Activated T-cell treated with anti-CD3 and anti-CD28 coated beads, Interleukin-2, amount 50 U/mL, for 1 hour (primary cell): ENCODE measurements at regions not wholly inside any gene's neighbourhood (a gene's known extent, or its start where the extent isn't known, plus 50 kb on each side); places are given as distances from the start of the nearest gene placed in this dataset.

Experiments
- DNase-seq: peaks from one replicate; pipeline ENCODE4 v3.0.0-alpha.2; 2020

- no peak for DNase-seq
Measured at GRCh38 chr10:4568731-4569130, 257.3 kb upstream of the AKR1E2 start.

DNA sequence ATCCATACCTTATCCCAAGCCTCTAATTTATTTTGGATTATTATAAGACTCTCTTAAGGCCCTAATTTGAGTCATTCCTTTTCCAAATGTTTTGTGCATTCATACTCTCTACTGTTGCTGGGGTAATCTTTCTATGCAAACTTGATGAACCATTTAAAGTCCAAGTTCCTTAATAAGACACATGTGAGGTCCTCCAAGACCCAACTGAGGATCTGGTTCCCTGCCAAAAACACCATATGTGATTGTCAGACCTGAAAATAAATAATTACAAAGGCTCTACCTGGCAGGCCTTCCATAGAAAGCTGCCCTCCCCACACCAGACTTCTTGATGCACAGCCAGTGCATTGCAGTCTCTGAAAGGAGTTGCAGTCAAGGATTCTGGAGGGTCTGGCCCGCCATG, 257.9 kb upstream of the AKR1E2 start:
- DNase-seq: no peak

GRCh38 chr10:4567637-4568036, 258.4 kb upstream of the AKR1E2 start:
- DNase-seq: no peak

GRCh38 chr10:4566011-4566410, 260.0 kb upstream of the AKR1E2 start:
- DNase-seq: no peak

DNA sequence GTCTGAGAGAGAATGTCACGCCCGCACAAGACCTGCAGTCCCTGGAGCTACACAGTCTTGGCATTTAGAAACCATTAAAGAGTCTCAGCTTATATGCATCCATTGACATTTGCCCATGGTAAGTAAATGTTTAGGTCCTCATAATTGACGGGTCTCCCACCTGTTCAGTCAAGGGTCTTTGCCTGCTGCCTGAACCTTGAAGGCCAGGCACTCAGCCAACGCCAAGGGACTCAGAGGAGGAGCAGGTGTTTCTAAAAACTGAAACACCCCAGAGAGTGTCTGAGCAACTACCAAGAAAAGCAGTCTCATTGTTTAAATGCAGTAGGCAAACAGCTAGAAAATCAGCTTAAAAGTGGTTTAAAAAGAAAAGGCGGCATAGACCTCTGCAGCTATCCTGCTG, 264.7 kb upstream of the AKR1E2 start:
- no peak for DNase-seq

DNA sequence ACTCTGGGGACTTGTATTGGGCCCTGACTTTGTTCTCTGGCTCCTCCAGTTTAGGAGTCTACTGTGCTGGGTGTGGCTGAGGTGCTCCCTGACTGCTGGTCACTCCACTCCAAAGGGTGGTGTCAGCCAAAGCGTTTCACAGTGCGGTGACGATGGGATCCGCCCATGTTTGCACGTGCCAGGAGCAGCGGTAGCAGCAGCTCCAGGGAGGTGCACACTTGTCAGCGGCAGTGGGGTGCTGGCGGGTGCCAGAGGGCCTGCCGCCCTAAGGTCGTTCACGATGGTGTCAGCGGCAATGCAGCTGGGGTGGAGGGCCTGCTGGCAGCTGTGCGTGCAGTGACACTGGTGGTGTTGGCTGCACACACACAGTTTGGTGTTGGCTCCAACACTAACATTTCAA, 268.5 kb upstream of the AKR1E2 start:
- DNase-seq: no peak

- no peak for DNase-seq
Measured at GRCh38 chr10:4556527-4556926, 269.5 kb upstream of the AKR1E2 start.

GRCh38 chr10:4555920-4556319, 270.1 kb upstream of the AKR1E2 start:
- DNase-seq: no peak

GRCh38 chr10:4549139-4549653, 276.8 kb upstream of the AKR1E2 start:
- DNase-seq: no peak

- DNase-seq: no peak
Measured at GRCh38 chr10:4546931-4547330, 279.1 kb upstream of the AKR1E2 start.

GRCh38 chr10:4546500-4546899, 279.5 kb upstream of the AKR1E2 start:
- DNase-seq: no peak

DNA sequence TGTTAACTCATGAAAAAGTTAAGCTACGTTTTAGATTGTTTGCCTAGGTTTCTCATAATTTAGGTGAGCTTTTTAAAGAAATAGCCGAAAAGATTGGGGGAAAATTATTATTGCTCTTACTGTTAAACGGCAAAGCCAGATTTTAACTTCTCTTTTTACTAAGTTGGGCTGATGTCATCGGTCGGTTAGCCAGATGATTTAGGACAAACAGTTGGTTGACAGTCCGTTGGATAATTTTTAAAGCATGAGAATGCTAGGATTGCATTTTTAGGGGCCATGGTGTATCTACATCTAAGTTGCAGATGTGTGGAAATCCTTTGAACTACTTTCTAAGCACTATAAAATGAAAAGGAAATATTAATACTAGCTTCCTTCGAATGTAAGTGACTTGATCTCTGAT, 280.9 kb upstream of the AKR1E2 start:
- DNase-seq: no peak

DNA sequence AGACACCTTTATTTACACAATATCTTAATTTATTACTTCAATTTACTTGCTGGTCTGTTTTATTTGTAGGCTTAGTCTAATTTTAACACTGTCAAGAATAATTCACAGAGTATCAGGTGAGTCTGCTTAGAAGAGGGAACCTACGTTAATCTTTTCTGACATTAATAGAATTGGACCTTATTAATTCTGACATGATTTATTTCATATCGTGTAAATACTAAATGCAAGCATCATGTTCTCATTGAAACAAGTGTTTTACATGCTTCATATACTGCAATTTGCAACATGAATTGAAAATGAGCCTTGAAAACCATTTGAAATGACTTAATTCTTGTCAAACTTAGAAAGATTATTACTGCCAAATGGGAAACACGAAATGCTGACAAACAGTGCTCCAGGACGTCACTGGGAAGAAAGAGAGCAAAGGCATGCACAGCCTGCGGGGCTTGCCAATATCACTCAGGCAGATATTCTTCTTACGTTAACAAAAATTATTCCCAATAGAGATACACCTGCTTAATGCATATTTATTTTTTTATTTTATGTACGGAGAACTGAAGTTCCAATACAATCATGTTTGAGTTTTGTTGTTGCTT, 282.0 kb upstream of the AKR1E2 start:
- DNase-seq: no peak

DNA sequence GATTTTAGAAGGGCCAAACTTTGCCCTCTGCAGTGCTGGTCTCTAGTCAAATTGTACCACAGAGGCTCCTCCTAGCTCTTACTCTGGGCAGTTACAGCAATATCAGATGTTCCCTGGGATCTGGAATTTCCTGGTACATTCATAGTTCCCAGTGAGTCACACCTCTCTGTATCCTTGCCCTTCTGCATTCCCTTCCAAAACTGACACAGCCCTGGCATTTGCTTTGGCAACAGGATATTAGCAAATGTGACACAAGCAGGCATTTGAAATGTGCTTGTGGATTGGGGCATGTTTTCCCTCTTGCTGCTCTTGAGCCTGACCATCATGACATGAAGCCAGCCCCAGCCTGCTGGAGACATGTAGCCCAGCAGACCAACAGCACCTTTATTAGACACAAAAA, 284.7 kb upstream of the AKR1E2 start:
- DNase-seq: no peak

DNA sequence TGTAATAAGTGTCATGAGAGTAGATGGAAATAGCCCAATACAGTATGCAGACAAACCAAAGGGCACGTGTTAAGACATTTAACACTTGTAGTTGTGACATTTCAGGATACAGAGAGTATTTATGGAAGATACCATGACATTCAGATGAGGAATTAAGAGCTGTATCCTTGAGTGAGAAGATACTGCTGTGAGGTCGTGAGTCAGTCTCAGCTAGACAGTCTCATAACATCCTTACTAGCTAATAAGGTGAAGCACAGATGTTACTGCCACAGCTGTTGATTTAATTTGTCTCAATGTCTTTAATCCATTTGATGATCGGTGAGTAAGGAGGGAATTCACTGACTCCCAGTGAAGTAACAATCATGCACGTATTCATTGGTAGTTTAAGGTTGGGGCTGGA, 288.0 kb upstream of the AKR1E2 start:
- DNase-seq: no peak

DNA sequence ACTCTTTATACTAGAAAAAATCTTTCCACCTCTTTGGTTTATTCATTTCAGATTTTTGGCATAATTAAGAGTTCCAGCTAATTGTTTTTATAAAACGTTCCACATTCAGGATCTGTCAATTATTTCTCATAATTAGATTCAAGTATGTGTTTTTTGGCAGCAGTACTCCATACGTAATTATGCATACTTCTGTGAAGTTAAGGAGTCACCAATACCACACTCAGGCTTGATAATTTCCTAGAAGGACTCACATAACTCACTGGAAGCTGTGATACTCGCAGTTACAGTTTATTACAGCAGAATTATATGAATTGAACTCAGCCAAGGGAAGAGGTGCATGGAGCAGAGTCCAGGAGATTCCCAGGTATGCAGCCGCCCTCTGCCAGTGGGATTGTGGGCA, 290.5 kb upstream of the AKR1E2 start:
- DNase-seq: no peak

GRCh38 chr10:4533621-4534020, 292.4 kb upstream of the AKR1E2 start:
- no peak for DNase-seq

GRCh38 chr10:4532976-4533375, 293.0 kb upstream of the AKR1E2 start:
- no peak for DNase-seq

GRCh38 chr10:4532467-4532866, 293.5 kb upstream of the AKR1E2 start:
- no peak for DNase-seq

DNA sequence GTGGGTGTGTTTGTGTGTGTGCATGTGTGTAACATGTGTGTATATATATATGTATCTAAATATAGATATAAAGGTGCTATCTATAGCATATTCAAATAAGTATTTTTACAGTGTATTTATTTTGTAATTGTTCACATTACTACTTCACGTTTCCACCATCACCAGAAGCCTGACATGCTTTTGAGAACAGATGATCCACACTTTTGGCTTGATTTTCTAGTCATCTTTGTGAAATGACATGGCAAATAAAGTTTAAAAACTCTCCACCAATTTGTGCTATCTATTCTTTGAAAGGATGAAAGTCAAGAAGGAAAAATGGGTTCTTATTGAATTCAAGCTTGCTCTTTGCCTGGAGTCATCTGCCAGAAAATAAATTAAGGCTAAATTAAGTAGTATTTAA, 294.0 kb upstream of the AKR1E2 start:
- no peak for DNase-seq

- DNase-seq: no peak
Measured at GRCh38 chr10:4529266-4529665, 296.7 kb upstream of the AKR1E2 start.

- no peak for DNase-seq
Measured at GRCh38 chr10:4527281-4527970, 298.6 kb upstream of the AKR1E2 start.

DNA sequence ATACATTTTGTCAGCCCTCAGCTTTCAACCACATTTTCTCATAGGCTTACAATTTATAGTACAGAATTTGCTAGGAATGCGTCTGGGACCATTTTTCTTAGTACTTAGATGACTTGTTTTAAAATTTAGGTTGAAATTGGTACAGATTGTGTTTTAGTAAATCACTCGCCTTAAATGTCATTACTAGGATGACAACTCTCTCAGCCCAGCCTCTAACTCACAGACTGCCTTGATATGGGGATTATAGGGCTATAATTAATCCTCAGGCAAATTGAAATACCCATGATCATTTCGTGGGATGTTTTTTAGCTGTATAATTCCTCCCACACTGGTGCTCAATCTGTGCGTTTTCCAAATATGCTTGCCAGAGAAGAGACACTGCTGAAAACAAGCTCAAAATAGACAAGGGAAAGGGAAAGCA, 299.7 kb upstream of the AKR1E2 start:
- DNase-seq: no peak

DNA sequence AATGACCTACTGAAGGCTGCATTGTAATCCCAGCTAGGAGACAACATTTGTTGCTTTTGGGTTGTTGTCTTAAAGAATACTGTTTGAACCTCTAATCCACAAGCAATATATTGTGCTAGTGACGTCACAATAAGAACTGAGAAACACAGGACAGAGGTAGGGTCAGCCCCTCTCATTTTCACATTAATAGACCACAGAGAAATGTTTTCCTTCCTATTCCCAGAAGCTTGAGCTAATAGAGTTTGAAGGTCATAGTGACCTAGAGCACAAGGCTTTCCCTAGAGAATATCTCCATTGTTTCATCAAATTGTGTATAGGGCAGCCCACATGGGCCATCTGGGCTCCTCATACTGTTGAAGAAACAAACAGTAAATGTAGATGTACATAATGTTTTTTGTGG, 300.9 kb upstream of the AKR1E2 start:
- no peak for DNase-seq
